ENCODE measurements at regions not wholly inside any gene's neighbourhood (a gene's known extent, or its start where the extent isn't known, plus 50 kb on each side); places are given as distances from the start of the nearest gene placed in this dataset.

GRCh38 chr5:57368010-57368409 is 114.6 kb downstream of the ACTBL2 start:
- no peak for TF ChIP-seq CTCF (IDR thresholded peaks at IDR 0.05; ENCODE audit: insufficient read depth, low read length)
- TF ChIP-seq, protein P1, sequence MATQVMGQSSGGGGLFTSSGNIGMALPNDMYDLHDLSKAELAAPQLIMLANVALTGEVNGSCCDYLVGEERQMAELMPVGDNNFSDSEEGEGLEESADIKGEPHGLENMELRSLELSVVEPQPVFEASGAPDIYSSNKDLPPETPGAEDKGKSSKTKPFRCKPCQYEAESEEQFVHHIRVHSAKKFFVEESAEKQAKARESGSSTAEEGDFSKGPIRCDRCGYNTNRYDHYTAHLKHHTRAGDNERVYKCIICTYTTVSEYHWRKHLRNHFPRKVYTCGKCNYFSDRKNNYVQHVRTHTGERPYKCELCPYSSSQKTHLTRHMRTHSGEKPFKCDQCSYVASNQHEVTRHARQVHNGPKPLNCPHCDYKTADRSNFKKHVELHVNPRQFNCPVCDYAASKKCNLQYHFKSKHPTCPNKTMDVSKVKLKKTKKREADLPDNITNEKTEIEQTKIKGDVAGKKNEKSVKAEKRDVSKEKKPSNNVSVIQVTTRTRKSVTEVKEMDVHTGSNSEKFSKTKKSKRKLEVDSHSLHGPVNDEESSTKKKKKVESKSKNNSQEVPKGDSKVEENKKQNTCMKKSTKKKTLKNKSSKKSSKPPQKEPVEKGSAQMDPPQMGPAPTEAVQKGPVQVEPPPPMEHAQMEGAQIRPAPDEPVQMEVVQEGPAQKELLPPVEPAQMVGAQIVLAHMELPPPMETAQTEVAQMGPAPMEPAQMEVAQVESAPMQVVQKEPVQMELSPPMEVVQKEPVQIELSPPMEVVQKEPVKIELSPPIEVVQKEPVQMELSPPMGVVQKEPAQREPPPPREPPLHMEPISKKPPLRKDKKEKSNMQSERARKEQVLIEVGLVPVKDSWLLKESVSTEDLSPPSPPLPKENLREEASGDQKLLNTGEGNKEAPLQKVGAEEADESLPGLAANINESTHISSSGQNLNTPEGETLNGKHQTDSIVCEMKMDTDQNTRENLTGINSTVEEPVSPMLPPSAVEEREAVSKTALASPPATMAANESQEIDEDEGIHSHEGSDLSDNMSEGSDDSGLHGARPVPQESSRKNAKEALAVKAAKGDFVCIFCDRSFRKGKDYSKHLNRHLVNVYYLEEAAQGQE (IDR thresholded peaks at IDR 0.05; ENCODE audit: insufficient replicate concordance, low read depth) = no peak
- TF ChIP-seq POLR2AphosphoS5 (IDR thresholded peaks at IDR 0.05; ENCODE audit: low read depth) = no peak
- no peak for TF ChIP-seq GABPA (IDR thresholded peaks at IDR 0.05; ENCODE audit: low read depth)
- TF ChIP-seq SPI1 (IDR thresholded peaks at IDR 0.05; ENCODE audit: borderline replicate concordance, low read depth) = no peak

Data from HL-60 (cell line).